HG02973 (cell line): ENCODE measurements at regions not wholly inside any gene's neighbourhood (a gene's known extent, or its start where the extent isn't known, plus 50 kb on each side); places are given as distances from the start of the nearest gene placed in this dataset.
"Not testable (repeated sequence)": the region's sequence is repeated elsewhere in the genome, so short reads cannot be mapped to it uniquely, and the experiment has no call there.

Experiments
- ATAC-seq: cut with Tn5 transposase; IDR thresholded peaks from one replicate; pipeline ENCODE4 v1.9.1; 2021; ENCODE audit warnings: moderate library complexity; ENCODE audit not compliant: unreplicated experiment

- no peak for ATAC-seq
Measured at GRCh38 chrX:115966920-115967319, 203.6 kb upstream of the AGTR2 start.

GRCh38 chrX:115968436-115969252, 201.9 kb upstream of the AGTR2 start:
- ATAC-seq: peak; percentile 68

- ATAC-seq: no peak
Measured at GRCh38 chrX:115970718-115971117, 199.8 kb upstream of the AGTR2 start.

GRCh38 chrX:115972717-115973116, 197.8 kb upstream of the AGTR2 start:
- no peak for ATAC-seq

- ATAC-seq: no peak
Measured at GRCh38 chrX:115978068-115978467, 192.5 kb upstream of the AGTR2 start.

GRCh38 chrX:115983148-115983547, 187.4 kb upstream of the AGTR2 start:
- not testable (repeated sequence) for ATAC-seq

- ATAC-seq: not testable (repeated sequence)
Measured at GRCh38 chrX:115987464-115987863, 183.1 kb upstream of the AGTR2 start.

GRCh38 chrX:115988825-115989224, 181.7 kb upstream of the AGTR2 start:
- no peak for ATAC-seq

- no peak for ATAC-seq
Measured at GRCh38 chrX:115989686-115990085, 180.9 kb upstream of the AGTR2 start.

GRCh38 chrX:116009346-116009745, 161.2 kb upstream of the AGTR2 start:
- ATAC-seq: no peak

GRCh38 chrX:116009861-116010710, 160.5 kb upstream of the AGTR2 start:
- peak; percentile 91 for ATAC-seq

- ATAC-seq: no peak
Measured at GRCh38 chrX:116010939-116011338, 159.6 kb upstream of the AGTR2 start.

- ATAC-seq: no peak
Measured at GRCh38 chrX:116031331-116031730, 139.2 kb upstream of the AGTR2 start.
